ENCODE measurements at regions not wholly inside any gene's neighbourhood (a gene's known extent, or its start where the extent isn't known, plus 50 kb on each side); places are given as distances from the start of the nearest gene placed in this dataset.

DNA sequence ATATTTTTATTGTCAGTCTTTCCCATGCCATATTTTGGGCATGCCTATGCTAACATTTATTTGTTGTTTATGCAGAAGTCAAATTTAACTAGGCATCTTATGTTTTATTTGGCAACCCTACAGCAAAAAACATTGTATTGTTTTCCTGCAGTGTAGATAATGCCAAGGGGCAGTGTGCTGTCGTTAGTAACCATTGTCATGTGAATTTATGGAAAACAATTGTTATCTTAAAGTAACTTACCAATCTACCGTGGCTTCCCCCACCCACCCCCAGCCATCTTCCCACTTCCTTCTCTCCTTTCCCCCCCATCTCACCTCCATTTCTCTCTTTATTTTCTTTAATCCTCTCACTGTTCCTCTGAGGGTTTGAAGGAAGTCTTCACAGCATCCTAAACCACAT, 370.5 kb downstream of the ACTR3B start:
- intact Hi-C loops (cut with micrococcal nuclease): no loop called here
- 20% methylated on average over 1 of the region's 2 CpGs for whole genome bisulfite sequencing (ENCODE audit: insufficient coverage)
- H3K4me3 Mint-ChIP-seq: no peak overlapping the region
- no peak overlapping the region for H3K4me2 ChIP-seq (replicated peaks; ENCODE audit: extremely low read depth, low read length, poor library complexity, severe bottlenecking)
- H3K9me3 Mint-ChIP-seq: peaks cover 0 to 11% (median 8%) of the 10 kb centered on the region in 7 donors
- H2AFZ ChIP-seq (ENCODE audit: insufficient read depth, low read depth, low read length, poor library complexity, severe bottlenecking): no peak overlapping the region
- no peaks in the 10 kb centered on the region for H3K27me3 ChIP-seq (ENCODE audit: control insufficient read depth in 2 of 2, insufficient read depth in 2 of 2, low read length in 2 of 2)
- H3K9ac ChIP-seq (ENCODE audit: insufficient read depth, low read length, poor library complexity, severe bottlenecking): no peak overlapping the region
- no peaks in the 10 kb centered on the region for H4K20me1 ChIP-seq (ENCODE audit: insufficient read depth, low read length)
- no peaks in the 10 kb centered on the region for H3K4me1 ChIP-seq (ENCODE audit: control insufficient read depth in 1 of 2, insufficient read depth in 2 of 2, low read length in 2 of 2)
- H3K4me3 ChIP-seq (replicated peaks in 1 of 3; ENCODE audit: low read depth in 2 of 3, low read length in 3 of 3): no peak overlapping the region
- H3K36me3 ChIP-seq (replicated peaks in 1 of 2; ENCODE audit: control insufficient read depth in 1 of 2, insufficient read depth in 2 of 2, low read length in 2 of 2): no peaks in the 10 kb centered on the region
- no peak overlapping the region for H3K27ac Mint-ChIP-seq
- H3K36me3 Mint-ChIP-seq: no peaks in the 10 kb centered on the region
- H3K27me3 Mint-ChIP-seq (ENCODE audit: low read depth in 3 of 3): no peaks in the 10 kb centered on the region
- H3K4me1 Mint-ChIP-seq: no peaks in the 10 kb centered on the region
- DNase-seq: no peak
- H3K27ac ChIP-seq (ENCODE audit: low read depth in 1 of 2, low read length in 2 of 2): no peak overlapping the region
- TF ChIP-seq, protein P1, sequence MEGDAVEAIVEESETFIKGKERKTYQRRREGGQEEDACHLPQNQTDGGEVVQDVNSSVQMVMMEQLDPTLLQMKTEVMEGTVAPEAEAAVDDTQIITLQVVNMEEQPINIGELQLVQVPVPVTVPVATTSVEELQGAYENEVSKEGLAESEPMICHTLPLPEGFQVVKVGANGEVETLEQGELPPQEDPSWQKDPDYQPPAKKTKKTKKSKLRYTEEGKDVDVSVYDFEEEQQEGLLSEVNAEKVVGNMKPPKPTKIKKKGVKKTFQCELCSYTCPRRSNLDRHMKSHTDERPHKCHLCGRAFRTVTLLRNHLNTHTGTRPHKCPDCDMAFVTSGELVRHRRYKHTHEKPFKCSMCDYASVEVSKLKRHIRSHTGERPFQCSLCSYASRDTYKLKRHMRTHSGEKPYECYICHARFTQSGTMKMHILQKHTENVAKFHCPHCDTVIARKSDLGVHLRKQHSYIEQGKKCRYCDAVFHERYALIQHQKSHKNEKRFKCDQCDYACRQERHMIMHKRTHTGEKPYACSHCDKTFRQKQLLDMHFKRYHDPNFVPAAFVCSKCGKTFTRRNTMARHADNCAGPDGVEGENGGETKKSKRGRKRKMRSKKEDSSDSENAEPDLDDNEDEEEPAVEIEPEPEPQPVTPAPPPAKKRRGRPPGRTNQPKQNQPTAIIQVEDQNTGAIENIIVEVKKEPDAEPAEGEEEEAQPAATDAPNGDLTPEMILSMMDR (IDR thresholded peaks at IDR 0.05): no peak
- no peaks in the 10 kb centered on the region for H3K79me2 ChIP-seq (ENCODE audit: insufficient read depth, low read length)
- H3K9me3 ChIP-seq (replicated peaks in 1 of 2; ENCODE audit: control insufficient read depth in 1 of 2, insufficient read depth in 1 of 2, low read length in 2 of 2): peaks cover 15 to 18% of the 10 kb centered on the region in 2 donors

DNA sequence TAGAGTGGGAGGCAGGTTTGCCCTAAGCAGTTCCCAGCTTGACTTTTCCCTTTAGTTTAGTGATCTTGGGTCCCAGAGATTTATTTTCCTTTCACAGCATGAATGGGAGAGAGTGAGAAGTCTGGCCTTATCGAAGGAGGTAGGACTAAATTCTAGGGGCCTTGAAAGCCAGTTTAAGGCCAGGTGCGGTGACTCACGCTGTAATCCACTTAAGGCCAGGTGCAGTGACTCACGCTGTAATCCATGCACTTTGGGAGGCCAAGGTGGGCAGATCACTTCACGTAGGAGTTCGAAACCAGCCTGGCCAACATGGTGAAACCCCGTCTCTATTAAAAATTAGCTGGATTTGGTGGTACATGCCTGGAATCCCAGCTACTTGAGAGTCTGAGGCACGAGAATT, 392.2 kb downstream of the ACTR3B start:
- no peak overlapping the region for H3K27ac ChIP-seq (ENCODE audit: low read depth in 1 of 2, low read length in 2 of 2)
- H3K4me3 ChIP-seq (replicated peaks in 1 of 3; ENCODE audit: low read depth in 2 of 3, low read length in 3 of 3): no peak overlapping the region
- intact Hi-C loops (cut with micrococcal nuclease): no loop called here
- no peak overlapping the region for H3K9ac ChIP-seq (ENCODE audit: insufficient read depth, low read length, poor library complexity, severe bottlenecking)
- H2AFZ ChIP-seq (ENCODE audit: insufficient read depth, low read depth, low read length, poor library complexity, severe bottlenecking): no peak overlapping the region
- no peaks in the 10 kb centered on the region for H3K79me2 ChIP-seq (ENCODE audit: insufficient read depth, low read length)
- peaks cover 37 to 49% of the 10 kb centered on the region in 2 donors for H3K9me3 ChIP-seq (replicated peaks in 1 of 2; ENCODE audit: control insufficient read depth in 1 of 2, insufficient read depth in 1 of 2, low read length in 2 of 2)
- H3K36me3 ChIP-seq (replicated peaks in 1 of 2; ENCODE audit: control insufficient read depth in 1 of 2, insufficient read depth in 2 of 2, low read length in 2 of 2): no peaks in the 10 kb centered on the region
- H3K27me3 ChIP-seq (ENCODE audit: control insufficient read depth in 2 of 2, insufficient read depth in 2 of 2, low read length in 2 of 2): no peaks in the 10 kb centered on the region
- Mint-ChIP-seq H3K36me3 (no peaks in the 10 kb centered on the region), H3K4me1 (no peaks in the 10 kb centered on the region), H3K4me3 (no peak overlapping the region), H3K9me3 (peaks cover 8 to 37% (median 30%) of the 10 kb centered on the region in 7 donors), H3K27me3 (ENCODE audit: low read depth in 3 of 3) (peaks cover 0 to 2% (median 0%) of the 10 kb centered on the region in 3 donors), H3K27ac (no peak overlapping the region)
- H4K20me1 ChIP-seq (ENCODE audit: insufficient read depth, low read length): no peaks in the 10 kb centered on the region
- H3K4me2 ChIP-seq (replicated peaks; ENCODE audit: extremely low read depth, low read length, poor library complexity, severe bottlenecking): no peak overlapping the region
- WGBS (ENCODE audit: insufficient coverage): 88% methylated on average over 7 of the region's 8 CpGs
- H3K4me1 ChIP-seq (ENCODE audit: control insufficient read depth in 1 of 2, insufficient read depth in 2 of 2, low read length in 2 of 2): no peaks in the 10 kb centered on the region
- DNase-seq: no peak
- TF ChIP-seq, protein P1 (IDR thresholded peaks at IDR 0.05): no peak

Data from CD14-positive monocyte (primary cell).